Smooth muscle cell (in vitro differentiated cells): ENCODE measurements at regions not wholly inside any gene's neighbourhood (a gene's known extent, or its start where the extent isn't known, plus 50 kb on each side); places are given as distances from the start of the nearest gene placed in this dataset.

Source experiments
- DNase-seq: peaks from one replicate; lab custom pipeline; 2025; ENCODE audit not compliant: unreplicated experiment; lab: John Stamatoyannopoulos, UW
- H2AFZ ChIP-seq: fragments of 200-600 bp; sonication (generic); 2 replicates; pipeline ENCODE4 v1.6.0; 2016; ENCODE audit warnings: antibody characterized with exemption, low read depth, mild to moderate bottlenecking
- H3F3A ChIP-seq: fragments of 200-600 bp; sonication (generic); 2 replicates; pipeline ENCODE4 v1.6.0; 2017; ENCODE audit warnings: antibody characterized with exemption, low read depth
- H3K27ac ChIP-seq: fragments of 200-600 bp; sonication (generic); 2 replicates; pipeline ENCODE4 v1.5.1; 2016; ENCODE audit warnings: low read depth, mild to moderate bottlenecking
- H3K27me3 ChIP-seq: fragments of 200-600 bp; sonication (generic); 2 replicates; pipeline ENCODE4 v1.6.1; 2016; ENCODE audit warnings: low read depth, mild to moderate bottlenecking
- H3K36me3 ChIP-seq: fragments of 200-600 bp; sonication (generic); 2 replicates; pipeline ENCODE4 v1.5.1; 2016; ENCODE audit warnings: low read depth
- H3K4me1 ChIP-seq: fragments of 200-600 bp; sonication (generic); 2 replicates; pipeline ENCODE4 v1.5.1; 2016; ENCODE audit warnings: low read depth
- H3K4me2 ChIP-seq: fragments of 200-600 bp; sonication (generic); 2 replicates; pipeline ENCODE4 v1.6.0; 2016; ENCODE audit warnings: mild to moderate bottlenecking
- H3K4me3 ChIP-seq: fragments of 200-600 bp; sonication (generic); 2 replicates; pipeline ENCODE4 v1.5.1; 2016; ENCODE audit warnings: mild to moderate bottlenecking
- H3K79me2 ChIP-seq: fragments of 200-600 bp; sonication (generic); 2 replicates; pipeline ENCODE4 v1.6.0; 2016; ENCODE audit warnings: low read depth, mild to moderate bottlenecking
- H3K9ac ChIP-seq: fragments of 200-600 bp; sonication (generic); 2 replicates; pipeline ENCODE4 v1.6.0; 2016; ENCODE audit warnings: low read depth
- H3K9me3 ChIP-seq: fragments of 200-600 bp; sonication (generic); replicated peaks from 2 replicates; pipeline ENCODE4 v1.5.1; 2016; ENCODE audit warnings: low read depth
- H4K20me1 ChIP-seq: fragments of 200-600 bp; sonication (generic); 2 replicates; pipeline ENCODE4 v1.6.0; 2016; ENCODE audit warnings: low read depth
- CTCF ChIP-seq: fragments of 200-600 bp; sonication (generic); IDR thresholded peaks from 2 replicates; pipeline ENCODE4 v1.5.1; 2017; ENCODE audit warnings: borderline replicate concordance, mild to moderate bottlenecking, antibody characterized with exemption; ENCODE audit not compliant: insufficient read depth, poor library complexity, severe bottlenecking
- WGBS: methylation state at CpG from one replicate; pipeline ENCODE4 v1.1.7; 2016; ENCODE audit warnings: low lambda C conversion rate; 5-methylcytosine and 5-hydroxymethylcytosine counted together

DNA sequence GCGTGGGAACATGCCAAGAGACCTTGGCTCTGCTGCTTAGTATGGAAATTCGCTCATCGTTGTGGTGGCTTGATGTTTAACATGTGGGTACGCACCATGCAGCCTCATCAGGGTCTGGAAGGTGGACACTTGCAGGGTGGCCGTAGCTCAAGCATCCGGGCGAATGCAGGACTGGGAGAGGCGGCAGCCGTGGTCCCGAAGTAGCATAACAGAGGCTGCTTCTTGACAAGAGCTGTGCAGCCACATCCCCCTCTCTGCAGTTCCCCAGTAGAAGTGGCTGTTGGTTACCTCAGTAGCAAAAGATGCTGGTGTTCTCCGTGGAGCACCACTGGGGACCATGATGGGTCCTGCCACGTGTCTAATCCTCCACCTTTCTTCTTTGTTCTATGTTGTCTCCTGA lies 195.0 kb downstream of the THBS2 start:
- no peak for TF ChIP-seq CTCF
- H4K20me1 ChIP-seq, result no peaks in the 10 kb centered on the region
- no peaks in the 10 kb centered on the region for H3F3A ChIP-seq
- 84% methylated on average over 12 of the region's 12 CpGs for WGBS
- no peak overlapping the region for H3K9ac ChIP-seq
- no peak for DNase-seq
- no peaks in the 10 kb centered on the region for H3K79me2 ChIP-seq
- H3K9me3 ChIP-seq, result no peaks in the 10 kb centered on the region
- H3K4me3 ChIP-seq, result no peak overlapping the region
- no peak overlapping the region for H3K4me2 ChIP-seq
- H3K36me3 ChIP-seq, result no peaks in the 10 kb centered on the region
- H2AFZ ChIP-seq, result no peak overlapping the region
- H3K27ac ChIP-seq, result no peak overlapping the region
- no peaks in the 10 kb centered on the region for H3K4me1 ChIP-seq
- no peaks in the 10 kb centered on the region for H3K27me3 ChIP-seq

DNA sequence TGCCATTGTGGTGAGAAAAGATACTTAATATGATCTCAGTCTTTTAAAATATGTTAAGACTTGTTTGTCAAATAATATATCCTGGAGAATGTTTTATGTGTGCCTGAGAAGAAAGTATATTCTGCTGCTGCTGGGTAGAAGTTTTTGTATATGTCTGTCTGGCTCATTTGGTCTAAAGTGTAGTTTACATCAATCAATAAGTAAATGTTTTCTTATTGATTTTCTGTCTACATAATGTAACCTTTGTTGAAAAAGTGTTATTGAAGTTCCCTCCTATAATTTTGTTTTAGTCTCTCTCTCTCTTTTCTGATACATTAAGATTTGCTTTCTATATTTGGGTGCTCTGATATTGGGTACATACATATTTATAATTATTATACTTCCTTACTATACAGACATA lies 201.2 kb downstream of the THBS2 start:
- no peak overlapping the region for H3K27ac ChIP-seq
- no peaks in the 10 kb centered on the region for H4K20me1 ChIP-seq
- no peak overlapping the region for H2AFZ ChIP-seq
- no peaks in the 10 kb centered on the region for H3K9me3 ChIP-seq
- no peaks in the 10 kb centered on the region for H3K36me3 ChIP-seq
- H3K4me3 ChIP-seq, result no peak overlapping the region
- H3K79me2 ChIP-seq, result no peaks in the 10 kb centered on the region
- H3K9ac ChIP-seq, result no peak overlapping the region
- no peaks in the 10 kb centered on the region for H3F3A ChIP-seq
- H3K27me3 ChIP-seq, result no peaks in the 10 kb centered on the region
- DNase-seq, result no peak
- no peak overlapping the region for H3K4me2 ChIP-seq
- H3K4me1 ChIP-seq, result no peaks in the 10 kb centered on the region
- TF ChIP-seq CTCF, result no peak

- TF ChIP-seq CTCF, result no peak
- H3K4me1 ChIP-seq, result no peaks in the 10 kb centered on the region
- no peaks in the 10 kb centered on the region for H3K79me2 ChIP-seq
- no peaks in the 10 kb centered on the region for H3F3A ChIP-seq
- no peaks in the 10 kb centered on the region for H4K20me1 ChIP-seq
- H3K36me3 ChIP-seq, result no peaks in the 10 kb centered on the region
- DNase-seq, result no peak
- 88% methylated on average over 1 of the region's 1 CpG for WGBS
- H3K4me2 ChIP-seq, result no peak overlapping the region
- no peaks in the 10 kb centered on the region for H3K9me3 ChIP-seq
- H3K4me3 ChIP-seq, result no peak overlapping the region
- H3K27ac ChIP-seq, result no peak overlapping the region
- no peak overlapping the region for H3K9ac ChIP-seq
- H3K27me3 ChIP-seq, result no peaks in the 10 kb centered on the region
- H2AFZ ChIP-seq, result no peak overlapping the region
These were observed 202.3 kb downstream of the THBS2 start for GRCh38 chr6:169051371-169051770.

GRCh38 chr6:169048865-169049205 lies 204.8 kb downstream of the THBS2 start:
- Histone ChIP-seq H3K27ac (no peak overlapping the region), H3K4me2 (no peak overlapping the region), H3K4me1 (no peaks in the 10 kb centered on the region), H3K27me3 (no peaks in the 10 kb centered on the region), H3K4me3 (no peak overlapping the region), H3K36me3 (no peaks in the 10 kb centered on the region), H3K9me3 (no peaks in the 10 kb centered on the region), H2AFZ (no peak overlapping the region), H3F3A (no peaks in the 10 kb centered on the region), H4K20me1 (no peaks in the 10 kb centered on the region), H3K79me2 (no peaks in the 10 kb centered on the region), H3K9ac (no peak overlapping the region)
- WGBS, result 85% methylated on average over 11 of the region's 11 CpGs
- no peak for TF ChIP-seq CTCF
- no peak for DNase-seq
